ENCODE measurements at regions not wholly inside any gene's neighbourhood (a gene's known extent, or its start where the extent isn't known, plus 50 kb on each side); places are given as distances from the start of the nearest gene placed in this dataset.

DNA sequence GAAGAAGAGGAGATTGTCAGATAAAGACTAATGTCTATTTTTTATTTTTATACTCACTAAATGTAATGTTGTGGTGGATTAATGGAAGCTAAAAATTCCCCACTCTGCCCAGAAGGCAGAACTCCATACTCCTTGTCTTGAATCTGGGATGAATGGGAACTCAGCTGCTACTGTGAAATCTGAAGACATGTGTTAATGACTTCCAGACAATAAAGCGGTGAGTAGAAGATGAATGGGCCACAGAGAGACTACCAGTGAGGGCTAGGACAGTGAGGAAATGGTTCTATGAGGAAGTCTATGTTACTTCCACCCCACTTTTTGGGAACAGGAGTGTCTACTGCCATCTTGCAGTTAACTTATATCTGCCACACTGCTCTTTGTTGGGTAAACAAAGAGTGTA lies 726.9 kb downstream of the CDH8 start:
- CTCF ChIA-PET: no interaction called here
- no peaks in the 10 kb centered on the region for H3K79me2 ChIP-seq (ENCODE audit: low read depth)
- no peak overlapping the region for H3K27ac ChIP-seq
- no TSS peak for BruUV-seq (replicated peaks)
- POLR2A ChIA-PET (ENCODE audit: unreplicated experiment): no interaction called here
- H3K36me3 ChIP-seq (ENCODE audit: low read depth): no peaks in the 10 kb centered on the region
- H3K9me3 ChIP-seq (ENCODE audit: insufficient read depth, low read depth): no peaks in the 10 kb centered on the region
- no peaks in the 10 kb centered on the region for H4K20me1 ChIP-seq (ENCODE audit: insufficient read depth)
- H3K27me3 ChIP-seq (ENCODE audit: insufficient read depth, low read depth): no peaks in the 10 kb centered on the region
- no peaks in the 10 kb centered on the region for H3F3A ChIP-seq (ENCODE audit: insufficient read depth, low read depth)
- TF ChIP-seq, protein P1, sequence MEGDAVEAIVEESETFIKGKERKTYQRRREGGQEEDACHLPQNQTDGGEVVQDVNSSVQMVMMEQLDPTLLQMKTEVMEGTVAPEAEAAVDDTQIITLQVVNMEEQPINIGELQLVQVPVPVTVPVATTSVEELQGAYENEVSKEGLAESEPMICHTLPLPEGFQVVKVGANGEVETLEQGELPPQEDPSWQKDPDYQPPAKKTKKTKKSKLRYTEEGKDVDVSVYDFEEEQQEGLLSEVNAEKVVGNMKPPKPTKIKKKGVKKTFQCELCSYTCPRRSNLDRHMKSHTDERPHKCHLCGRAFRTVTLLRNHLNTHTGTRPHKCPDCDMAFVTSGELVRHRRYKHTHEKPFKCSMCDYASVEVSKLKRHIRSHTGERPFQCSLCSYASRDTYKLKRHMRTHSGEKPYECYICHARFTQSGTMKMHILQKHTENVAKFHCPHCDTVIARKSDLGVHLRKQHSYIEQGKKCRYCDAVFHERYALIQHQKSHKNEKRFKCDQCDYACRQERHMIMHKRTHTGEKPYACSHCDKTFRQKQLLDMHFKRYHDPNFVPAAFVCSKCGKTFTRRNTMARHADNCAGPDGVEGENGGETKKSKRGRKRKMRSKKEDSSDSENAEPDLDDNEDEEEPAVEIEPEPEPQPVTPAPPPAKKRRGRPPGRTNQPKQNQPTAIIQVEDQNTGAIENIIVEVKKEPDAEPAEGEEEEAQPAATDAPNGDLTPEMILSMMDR (conservative IDR thresholded peaks at IDR 0.05): no peak
- no peaks in the 10 kb centered on the region for H3K9me2 ChIP-seq (ENCODE audit: insufficient read depth)
- H3K4me2 ChIP-seq: no peak overlapping the region
- intact Hi-C loops (cut with micrococcal nuclease; ENCODE audit: unreplicated experiment): no loop called here
- no peak overlapping the region for H3K4me3 ChIP-seq
- H3K4me1 ChIP-seq (replicated peaks; ENCODE audit: insufficient read depth): no peaks in the 10 kb centered on the region
- no peak overlapping the region for H2AFZ ChIP-seq
- no peak for DNase-seq

DNA sequence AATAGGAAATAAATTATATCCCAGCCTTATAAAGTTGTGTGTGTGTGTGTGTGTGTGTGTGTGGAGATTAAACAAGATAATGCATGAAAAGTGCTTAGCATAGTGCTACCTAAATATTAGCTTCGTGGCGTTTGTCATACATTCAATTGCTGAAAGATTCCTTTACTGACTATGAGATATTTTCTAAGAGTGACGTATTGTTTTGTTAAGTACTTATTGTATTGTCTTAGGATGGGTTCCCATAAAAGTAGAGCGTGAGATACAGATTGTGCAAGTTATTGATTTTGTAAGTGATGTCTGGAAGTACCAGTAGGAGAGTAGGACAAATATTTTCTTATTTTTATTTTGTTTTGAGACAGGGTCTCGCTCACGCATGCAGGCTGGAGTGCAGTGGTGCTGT lies 730.0 kb downstream of the CDH8 start:
- Histone ChIP-seq H2AFZ (no peak overlapping the region), H3K4me3 (no peak overlapping the region), H4K20me1 (ENCODE audit: insufficient read depth) (no peaks in the 10 kb centered on the region), H3F3A (ENCODE audit: insufficient read depth, low read depth) (no peaks in the 10 kb centered on the region), H3K36me3 (ENCODE audit: low read depth) (no peaks in the 10 kb centered on the region), H3K79me2 (ENCODE audit: low read depth) (no peaks in the 10 kb centered on the region), H3K9me2 (ENCODE audit: insufficient read depth) (no peaks in the 10 kb centered on the region), H3K27me3 (ENCODE audit: insufficient read depth, low read depth) (no peaks in the 10 kb centered on the region), H3K4me1 (replicated peaks; ENCODE audit: insufficient read depth) (no peaks in the 10 kb centered on the region), H3K4me2 (no peak overlapping the region), H3K9me3 (ENCODE audit: insufficient read depth, low read depth) (no peaks in the 10 kb centered on the region), H3K27ac (no peak overlapping the region)
- intact Hi-C loops (cut with micrococcal nuclease; ENCODE audit: unreplicated experiment): no loop called here
- DNase-seq: no peak
- no TSS peak for BruUV-seq (replicated peaks)
- CTCF ChIA-PET: no interaction called here
- POLR2A ChIA-PET (ENCODE audit: unreplicated experiment): no interaction called here
- TF ChIP-seq EZH2 (IDR thresholded peaks at IDR 0.05; ENCODE audit: low read depth): no peak
- TF ChIP-seq, protein P1 (conservative IDR thresholded peaks at IDR 0.05): no peak

DNA sequence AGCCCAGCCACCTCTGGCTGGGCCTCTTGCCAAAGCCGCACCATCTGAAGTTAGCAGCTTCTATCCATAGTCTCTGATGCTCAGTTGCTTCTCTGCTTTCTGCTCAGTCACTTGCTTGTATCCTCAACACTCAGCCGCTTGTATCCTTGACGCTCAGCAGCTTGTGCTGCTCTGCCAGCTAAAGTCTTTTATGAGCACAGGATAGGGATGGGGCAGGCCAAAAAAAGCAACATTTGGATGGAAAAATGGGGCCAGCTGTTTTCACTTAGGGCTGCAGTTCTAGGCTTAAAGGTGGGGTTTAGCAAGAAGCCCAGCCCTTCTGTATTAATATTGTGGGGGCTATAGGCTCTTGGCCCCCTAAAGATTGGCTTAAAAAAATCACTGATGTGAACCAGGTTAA lies 739.4 kb downstream of the CDH8 start:
- DNase-seq: no peak
- Histone ChIP-seq H3K79me2 (ENCODE audit: low read depth) (no peaks in the 10 kb centered on the region), H3K27me3 (ENCODE audit: insufficient read depth, low read depth) (no peaks in the 10 kb centered on the region), H3K27ac (no peak overlapping the region), H2AFZ (no peak overlapping the region), H3K4me2 (no peak overlapping the region), H3F3A (ENCODE audit: insufficient read depth, low read depth) (no peaks in the 10 kb centered on the region), H3K36me3 (ENCODE audit: low read depth) (no peaks in the 10 kb centered on the region), H3K9me3 (ENCODE audit: insufficient read depth, low read depth) (no peaks in the 10 kb centered on the region), H3K4me1 (replicated peaks; ENCODE audit: insufficient read depth) (no peaks in the 10 kb centered on the region), H4K20me1 (ENCODE audit: insufficient read depth) (no peaks in the 10 kb centered on the region), H3K4me3 (no peak overlapping the region), H3K9me2 (ENCODE audit: insufficient read depth) (no peaks in the 10 kb centered on the region)
- CTCF ChIA-PET: no interaction called here
- intact Hi-C loops (cut with micrococcal nuclease; ENCODE audit: unreplicated experiment): no loop called here
- TF ChIP-seq EZH2 (IDR thresholded peaks at IDR 0.05; ENCODE audit: low read depth): no peak
- TF ChIP-seq, protein P1 (conservative IDR thresholded peaks at IDR 0.05): no peak
- POLR2A ChIA-PET (ENCODE audit: unreplicated experiment): no interaction called here
- BruUV-seq (replicated peaks): no TSS peak

Data from PC-9 (cell line).